ENCODE measurements at regions not wholly inside any gene's neighbourhood (a gene's known extent, or its start where the extent isn't known, plus 50 kb on each side); places are given as distances from the start of the nearest gene placed in this dataset.

GRCh38 chrX:109283870-109284269 is 198.0 kb downstream of the GUCY2F start:
- CTCF ChIA-PET = no interaction called here
- DNase-seq (ENCODE audit: extremely low spot score) = no peak
- POLR2A ChIA-PET = no interaction called here
- TF ChIP-seq ZNF384 (IDR thresholded peaks at IDR 0.05) (no peak), NFRKB (IDR thresholded peaks at IDR 0.05) (no peak), LEF1 (IDR thresholded peaks at IDR 0.05; ENCODE audit: borderline replicate concordance) (no peak)

GRCh38 chrX:109281483-109282275 is 200.2 kb downstream of the GUCY2F start:
- CTCF ChIA-PET = no interaction called here
- POLR2A ChIA-PET = no interaction called here
- no peak for TF ChIP-seq CTBP1 (IDR thresholded peaks at IDR 0.05; ENCODE audit: borderline replicate concordance)
- no peak for TF ChIP-seq FOXA1 (IDR thresholded peaks at IDR 0.05)
- TF ChIP-seq FOXM1 (IDR thresholded peaks at IDR 0.05; ENCODE audit: borderline replicate concordance) = no peak
- TF ChIP-seq SUZ12 (IDR thresholded peaks at IDR 0.05) = no peak
- no peak for TF ChIP-seq SP1 (IDR thresholded peaks at IDR 0.05)
- TF ChIP-seq L3MBTL2 (conservative IDR thresholded peaks at IDR 0.05) = no peak
- no peak for TF ChIP-seq ELF4 (IDR thresholded peaks at IDR 0.05)
- no peak for TF ChIP-seq HDGF (IDR thresholded peaks at IDR 0.05; ENCODE audit: borderline replicate concordance)
- no peak for TF ChIP-seq PKNOX1 (IDR thresholded peaks at IDR 0.05)
- no peak for TF ChIP-seq TARDBP (IDR thresholded peaks at IDR 0.05)
- no peak for TF ChIP-seq LEF1 (IDR thresholded peaks at IDR 0.05; ENCODE audit: borderline replicate concordance)
- no peak for TF ChIP-seq ARNT (IDR thresholded peaks at IDR 0.05)
- TF ChIP-seq BHLHE40 (IDR thresholded peaks at IDR 0.05; ENCODE audit: borderline replicate concordance) = no peak
- TF ChIP-seq NFRKB (IDR thresholded peaks at IDR 0.05) = no peak
- no peak for DNase-seq (ENCODE audit: extremely low spot score)

GRCh38 chrX:109274806-109275205 is 207.1 kb downstream of the GUCY2F start:
- CTCF ChIA-PET = no interaction called here
- POLR2A ChIA-PET = no interaction called here
- TF ChIP-seq SP1 (IDR thresholded peaks at IDR 0.05) (no peak), ZNF384 (IDR thresholded peaks at IDR 0.05) (no peak), FOXK2 (IDR thresholded peaks at IDR 0.05) (no peak), L3MBTL2 (conservative IDR thresholded peaks at IDR 0.05) (no peak), TARDBP (IDR thresholded peaks at IDR 0.05) (no peak), PKNOX1 (IDR thresholded peaks at IDR 0.05) (no peak), SUZ12 (IDR thresholded peaks at IDR 0.05) (no peak), ELF4 (IDR thresholded peaks at IDR 0.05) (no peak), BHLHE40 (IDR thresholded peaks at IDR 0.05; ENCODE audit: borderline replicate concordance) (no peak), ARNT (IDR thresholded peaks at IDR 0.05) (no peak)
- no peak for DNase-seq (ENCODE audit: extremely low spot score)

DNA sequence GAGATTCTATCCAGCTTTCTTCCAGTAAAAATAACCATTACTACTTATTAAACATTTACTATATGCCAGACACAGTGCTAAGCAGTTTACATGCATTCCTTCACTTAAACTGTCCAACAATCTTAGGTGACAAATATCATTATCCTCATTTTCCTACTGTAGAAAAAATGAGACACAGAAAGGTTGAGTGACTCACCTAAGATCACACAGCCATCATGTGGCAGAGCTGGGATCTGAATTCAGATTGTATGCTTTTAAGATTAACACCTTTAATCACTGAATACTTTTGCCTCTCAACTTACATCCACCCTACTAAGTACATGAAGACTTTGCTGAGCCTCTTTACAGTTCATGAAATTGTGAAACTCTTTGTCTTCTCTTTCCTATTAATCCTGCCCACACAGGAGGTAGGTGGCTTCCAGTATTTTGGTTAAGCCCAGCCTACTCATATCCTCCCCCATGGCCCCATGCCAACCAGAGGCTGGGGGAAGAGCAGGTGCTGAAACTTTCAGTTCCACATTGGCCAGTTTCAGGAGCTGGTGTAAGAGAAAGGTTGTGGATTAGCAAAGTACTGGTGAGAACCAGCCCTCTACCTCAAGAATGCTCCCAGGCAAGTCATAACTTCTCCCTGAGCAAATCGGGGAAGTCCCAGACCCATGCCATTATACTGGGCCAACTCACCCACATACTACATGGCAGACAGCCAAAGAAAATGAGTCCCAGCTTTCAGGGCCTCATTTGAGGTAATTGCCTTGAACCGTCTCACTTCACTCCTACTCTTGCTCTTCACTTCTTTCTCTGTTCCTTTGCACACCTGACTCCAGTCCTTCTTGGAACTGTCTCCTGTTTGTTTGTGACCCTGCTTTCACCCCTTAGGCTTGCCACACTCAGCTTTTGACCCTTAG is 211.1 kb downstream of the GUCY2F start:
- DNase-seq (ENCODE audit: extremely low spot score) = no peak

GRCh38 chrX:109268340-109268739 is 213.5 kb downstream of the GUCY2F start:
- POLR2A ChIA-PET = no interaction called here
- TF ChIP-seq FOXK2 (IDR thresholded peaks at IDR 0.05) = no peak
- TF ChIP-seq CTBP1 (IDR thresholded peaks at IDR 0.05; ENCODE audit: borderline replicate concordance) = no peak
- no peak for TF ChIP-seq NFRKB (IDR thresholded peaks at IDR 0.05)
- TF ChIP-seq LEF1 (IDR thresholded peaks at IDR 0.05; ENCODE audit: borderline replicate concordance) = no peak
- no peak for TF ChIP-seq FOXM1 (IDR thresholded peaks at IDR 0.05; ENCODE audit: borderline replicate concordance)
- no peak for TF ChIP-seq HDGF (IDR thresholded peaks at IDR 0.05; ENCODE audit: borderline replicate concordance)
- CTCF ChIA-PET = no interaction called here
- DNase-seq (ENCODE audit: extremely low spot score) = no peak

More for the DNA sequence above, 211.1 kb downstream of the GUCY2F start:
- ChIA-PET POLR2A (no interaction called here), CTCF (no interaction called here)
- no peak for TF ChIP-seq FOXK2 (IDR thresholded peaks at IDR 0.05)
- TF ChIP-seq NFRKB (IDR thresholded peaks at IDR 0.05) = no peak
- no peak for TF ChIP-seq LEF1 (IDR thresholded peaks at IDR 0.05; ENCODE audit: borderline replicate concordance)
- TF ChIP-seq L3MBTL2 (conservative IDR thresholded peaks at IDR 0.05) = no peak
- TF ChIP-seq SP1 (IDR thresholded peaks at IDR 0.05) = no peak
- no peak for TF ChIP-seq ZNF384 (IDR thresholded peaks at IDR 0.05)

GRCh38 chrX:109266034-109266433 is 215.9 kb downstream of the GUCY2F start:
- no peak for DNase-seq (ENCODE audit: extremely low spot score)
- CTCF ChIA-PET = no interaction called here
- POLR2A ChIA-PET = no interaction called here
- no peak for TF ChIP-seq FOXM1 (IDR thresholded peaks at IDR 0.05; ENCODE audit: borderline replicate concordance)

DNA sequence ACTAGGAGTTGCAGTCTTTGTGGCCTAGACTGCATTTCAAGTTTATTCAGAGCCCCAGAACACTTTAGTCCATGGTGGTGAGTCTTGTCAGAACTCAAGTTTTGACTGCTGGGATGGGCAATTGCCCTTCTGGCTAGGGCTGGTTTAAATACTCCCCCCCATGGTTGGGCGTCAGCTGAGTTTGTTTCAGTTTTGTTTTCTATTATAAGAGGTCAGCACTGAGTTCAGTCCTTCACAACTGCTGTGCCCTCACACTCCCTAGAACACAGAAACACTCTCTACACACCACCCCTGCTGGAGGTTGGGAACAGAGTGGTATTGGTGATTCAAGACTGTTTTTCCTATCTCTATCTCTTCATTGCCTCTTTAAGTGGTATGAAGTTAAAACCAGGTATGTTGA is 217.0 kb downstream of the GUCY2F start:
- POLR2A ChIA-PET = no interaction called here

More for the DNA sequence above, 217.0 kb downstream of the GUCY2F start:
- TF ChIP-seq HDGF (IDR thresholded peaks at IDR 0.05; ENCODE audit: borderline replicate concordance) = no peak
- TF ChIP-seq CTBP1 (IDR thresholded peaks at IDR 0.05; ENCODE audit: borderline replicate concordance) = no peak
- TF ChIP-seq TARDBP (IDR thresholded peaks at IDR 0.05) = no peak
- TF ChIP-seq PKNOX1 (IDR thresholded peaks at IDR 0.05) = no peak
- TF ChIP-seq SP1 (IDR thresholded peaks at IDR 0.05) = no peak
- no peak for TF ChIP-seq FOXK2 (IDR thresholded peaks at IDR 0.05)
- no peak for TF ChIP-seq LEF1 (IDR thresholded peaks at IDR 0.05; ENCODE audit: borderline replicate concordance)
- no peak for TF ChIP-seq ELF4 (IDR thresholded peaks at IDR 0.05)
- TF ChIP-seq FOXA1 (IDR thresholded peaks at IDR 0.05) = no peak
- no peak for TF ChIP-seq BHLHE40 (IDR thresholded peaks at IDR 0.05; ENCODE audit: borderline replicate concordance)
- TF ChIP-seq ARNT (IDR thresholded peaks at IDR 0.05) = no peak
- no peak for TF ChIP-seq FOXM1 (IDR thresholded peaks at IDR 0.05; ENCODE audit: borderline replicate concordance)
- TF ChIP-seq SUZ12 (IDR thresholded peaks at IDR 0.05) = no peak
- TF ChIP-seq NFRKB (IDR thresholded peaks at IDR 0.05) = no peak
- no peak for TF ChIP-seq L3MBTL2 (conservative IDR thresholded peaks at IDR 0.05)
- no peak for TF ChIP-seq ZNF384 (IDR thresholded peaks at IDR 0.05)
- no peak for DNase-seq (ENCODE audit: extremely low spot score)
- CTCF ChIA-PET = no interaction called here
